ENCODE measurements at regions not wholly inside any gene's neighbourhood (a gene's known extent, or its start where the extent isn't known, plus 50 kb on each side); places are given as distances from the start of the nearest gene placed in this dataset.

DNA sequence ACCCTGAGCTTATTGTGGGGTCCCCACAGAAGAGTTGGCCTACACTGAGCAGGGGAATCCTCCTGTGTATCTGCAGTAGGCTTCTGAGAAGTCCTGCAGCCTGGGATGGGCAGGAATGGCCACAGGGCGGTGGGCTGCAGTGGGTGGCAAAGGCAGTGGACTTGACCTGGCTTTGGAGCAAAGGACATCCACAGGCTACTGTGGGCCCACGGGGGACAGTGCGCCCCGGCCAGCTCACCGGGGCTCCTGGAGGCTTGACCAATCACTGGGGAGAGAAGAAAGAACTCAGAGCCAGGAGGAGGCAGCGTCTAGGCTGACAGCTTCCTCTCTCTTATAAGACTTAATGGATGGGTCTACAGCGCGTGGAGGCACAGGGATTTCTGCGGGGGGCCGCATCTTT is 488.8 kb upstream of the MGMT start:
- ChIA-PET POLR2A (no interaction called here), CTCF (ENCODE audit: low intra/inter-chr PET ratio) (no interaction called here)
- H3K27me3 ChIP-seq (ENCODE audit: control insufficient read depth in 2 of 2, insufficient read depth in 2 of 2, low read length in 2 of 2): peaks cover 0 to 14% of the 10 kb centered on the region in 2 experiments; a peak in 2 of 5 replicates
- intact Hi-C loops (cut with micrococcal nuclease): no loop called here
- H3K9ac ChIP-seq (ENCODE audit: insufficient read depth in 1 of 2, low read depth in 2 of 2, low read length in 2 of 2): no peak overlapping the region
- in situ Hi-C loops (cut with MboI): no loop called here
- H2AFZ ChIP-seq (ENCODE audit: low read depth, low read length): no peak overlapping the region
- WGBS (ENCODE audit: insufficient coverage, low coverage, missing lambda C conversion rate): 2% methylated on average over 6 of the region's 10 CpGs
- H3K9me3 ChIP-seq (replicated peaks; ENCODE audit: control insufficient read depth, insufficient read depth, low read depth, low read length): no peaks in the 10 kb centered on the region
- H3K9me1 ChIP-seq (ENCODE audit: control insufficient read depth, insufficient read depth, low read length): no peaks in the 10 kb centered on the region
- no peaks in the 10 kb centered on the region for H3K79me2 ChIP-seq (ENCODE audit: control insufficient read depth, insufficient read depth, low read length)
- no peaks in the 10 kb centered on the region for H3K36me3 ChIP-seq (ENCODE audit: control insufficient read depth, insufficient read depth, low read length)
- ATAC-seq (no peak), DNase-seq (ENCODE audit: extremely low read depth in 1 of 4, low spot score in 3 of 4) (no peak), FAIRE-seq (no peak)
- no peaks in the 10 kb centered on the region for H3K4me1 ChIP-seq (replicated peaks in 1 of 2; ENCODE audit: control insufficient read depth in 2 of 2, insufficient read depth in 2 of 2, low read length in 2 of 2)
- H3K27ac ChIP-seq (ENCODE audit: extremely low read depth, low read depth, low read length): no peak overlapping the region
- no peak overlapping the region for H3K4me2 ChIP-seq (ENCODE audit: insufficient read depth, low read length)
- TF ChIP-seq FOXJ3 (CRISPR knock-in tag; IDR thresholded peaks at IDR 0.05): no peak
- no peak for TF ChIP-seq ZNF124 (CRISPR knock-in tag; IDR thresholded peaks at IDR 0.05)
- no peak for TF ChIP-seq GATA2 (CRISPR knock-in tag; IDR thresholded peaks at IDR 0.05)
- no peak for TF ChIP-seq ZBTB40 (IDR thresholded peaks at IDR 0.05)
- no peak for TF ChIP-seq ZBTB40 (CRISPR knock-in tag; IDR thresholded peaks at IDR 0.05)
- TF ChIP-seq SNIP1 (IDR thresholded peaks at IDR 0.05; ENCODE audit: low read depth): no peak
- no peak for TF ChIP-seq ARID1B (IDR thresholded peaks at IDR 0.05)
- no peak for TF ChIP-seq LARP7 (IDR thresholded peaks at IDR 0.05)
- no peak for TF ChIP-seq ELK3 (CRISPR knock-in tag; IDR thresholded peaks at IDR 0.05)
- TF ChIP-seq SNRNP70 (optimal IDR thresholded peaks at IDR 0.05; ENCODE audit: low read depth, low read length): no peak
- no peak for TF ChIP-seq ZNF79 (CRISPR knock-in tag; IDR thresholded peaks at IDR 0.05; ENCODE audit: low read depth)
- H4K20me1 ChIP-seq (replicated peaks; ENCODE audit: control insufficient read depth, insufficient read depth, low read length): no peaks in the 10 kb centered on the region
- BruUV-seq (replicated peaks): no TSS peak
- H3K4me3 ChIP-seq: no peak overlapping the region

Measured in K562 (cell line).